DND-41 (cell line): ENCODE measurements at regions not wholly inside any gene's neighbourhood (a gene's known extent, or its start where the extent isn't known, plus 50 kb on each side); places are given as distances from the start of the nearest gene placed in this dataset.

Source experiments
- CTCF ChIP-seq: IDR thresholded peaks from 2 replicates; pipeline ENCODE4 v1.5.1; 2012; ENCODE audit warnings: borderline replicate concordance, low read length, moderate library complexity, mild to moderate bottlenecking; ENCODE audit not compliant: poor library complexity, severe bottlenecking; ENCODE audit errors: extremely low read depth
- EZH2 ChIP-seq: IDR thresholded peaks from 3 replicates; pipeline ENCODE4 v1.6.1; 2012; ENCODE audit warnings: borderline replicate concordance, low read depth, mild to moderate bottlenecking, moderate library complexity, low read length, inconsistent platforms; ENCODE audit not compliant: severe bottlenecking

GRCh38 chr1:172960454-172961208 is 90.1 kb downstream of the TNFSF18 start:
- TF ChIP-seq CTCF (no peak), EZH2 (no peak)
